ENCODE measurements at regions not wholly inside any gene's neighbourhood (a gene's known extent, or its start where the extent isn't known, plus 50 kb on each side); places are given as distances from the start of the nearest gene placed in this dataset.

- TF ChIP-seq SPI1 (IDR thresholded peaks at IDR 0.05; ENCODE audit: borderline replicate concordance, low read depth) (no peak), POLR2AphosphoS5 (IDR thresholded peaks at IDR 0.05; ENCODE audit: low read depth) (no peak), GABPA (IDR thresholded peaks at IDR 0.05; ENCODE audit: low read depth) (no peak), CTCF (IDR thresholded peaks at IDR 0.05; ENCODE audit: insufficient read depth, low read length) (no peak)
- TF ChIP-seq, protein P1, sequence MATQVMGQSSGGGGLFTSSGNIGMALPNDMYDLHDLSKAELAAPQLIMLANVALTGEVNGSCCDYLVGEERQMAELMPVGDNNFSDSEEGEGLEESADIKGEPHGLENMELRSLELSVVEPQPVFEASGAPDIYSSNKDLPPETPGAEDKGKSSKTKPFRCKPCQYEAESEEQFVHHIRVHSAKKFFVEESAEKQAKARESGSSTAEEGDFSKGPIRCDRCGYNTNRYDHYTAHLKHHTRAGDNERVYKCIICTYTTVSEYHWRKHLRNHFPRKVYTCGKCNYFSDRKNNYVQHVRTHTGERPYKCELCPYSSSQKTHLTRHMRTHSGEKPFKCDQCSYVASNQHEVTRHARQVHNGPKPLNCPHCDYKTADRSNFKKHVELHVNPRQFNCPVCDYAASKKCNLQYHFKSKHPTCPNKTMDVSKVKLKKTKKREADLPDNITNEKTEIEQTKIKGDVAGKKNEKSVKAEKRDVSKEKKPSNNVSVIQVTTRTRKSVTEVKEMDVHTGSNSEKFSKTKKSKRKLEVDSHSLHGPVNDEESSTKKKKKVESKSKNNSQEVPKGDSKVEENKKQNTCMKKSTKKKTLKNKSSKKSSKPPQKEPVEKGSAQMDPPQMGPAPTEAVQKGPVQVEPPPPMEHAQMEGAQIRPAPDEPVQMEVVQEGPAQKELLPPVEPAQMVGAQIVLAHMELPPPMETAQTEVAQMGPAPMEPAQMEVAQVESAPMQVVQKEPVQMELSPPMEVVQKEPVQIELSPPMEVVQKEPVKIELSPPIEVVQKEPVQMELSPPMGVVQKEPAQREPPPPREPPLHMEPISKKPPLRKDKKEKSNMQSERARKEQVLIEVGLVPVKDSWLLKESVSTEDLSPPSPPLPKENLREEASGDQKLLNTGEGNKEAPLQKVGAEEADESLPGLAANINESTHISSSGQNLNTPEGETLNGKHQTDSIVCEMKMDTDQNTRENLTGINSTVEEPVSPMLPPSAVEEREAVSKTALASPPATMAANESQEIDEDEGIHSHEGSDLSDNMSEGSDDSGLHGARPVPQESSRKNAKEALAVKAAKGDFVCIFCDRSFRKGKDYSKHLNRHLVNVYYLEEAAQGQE (IDR thresholded peaks at IDR 0.05; ENCODE audit: insufficient replicate concordance, low read depth), result no peak
- DNase-seq (ENCODE audit: low read depth in 1 of 2, low spot score in 1 of 2), result no peak
- Histone ChIP-seq H3K4me3 (replicated peaks; ENCODE audit: insufficient read depth, low read length) (no peak overlapping the region), H3K27me3 (ENCODE audit: insufficient read depth, poor library complexity, severe bottlenecking) (no peaks in the 10 kb centered on the region), H3K27ac (replicated peaks) (no peak overlapping the region)
These were observed 329.1 kb upstream of the C2CD4B start for GRCh38 chr15:62494197-62494596.

DNA sequence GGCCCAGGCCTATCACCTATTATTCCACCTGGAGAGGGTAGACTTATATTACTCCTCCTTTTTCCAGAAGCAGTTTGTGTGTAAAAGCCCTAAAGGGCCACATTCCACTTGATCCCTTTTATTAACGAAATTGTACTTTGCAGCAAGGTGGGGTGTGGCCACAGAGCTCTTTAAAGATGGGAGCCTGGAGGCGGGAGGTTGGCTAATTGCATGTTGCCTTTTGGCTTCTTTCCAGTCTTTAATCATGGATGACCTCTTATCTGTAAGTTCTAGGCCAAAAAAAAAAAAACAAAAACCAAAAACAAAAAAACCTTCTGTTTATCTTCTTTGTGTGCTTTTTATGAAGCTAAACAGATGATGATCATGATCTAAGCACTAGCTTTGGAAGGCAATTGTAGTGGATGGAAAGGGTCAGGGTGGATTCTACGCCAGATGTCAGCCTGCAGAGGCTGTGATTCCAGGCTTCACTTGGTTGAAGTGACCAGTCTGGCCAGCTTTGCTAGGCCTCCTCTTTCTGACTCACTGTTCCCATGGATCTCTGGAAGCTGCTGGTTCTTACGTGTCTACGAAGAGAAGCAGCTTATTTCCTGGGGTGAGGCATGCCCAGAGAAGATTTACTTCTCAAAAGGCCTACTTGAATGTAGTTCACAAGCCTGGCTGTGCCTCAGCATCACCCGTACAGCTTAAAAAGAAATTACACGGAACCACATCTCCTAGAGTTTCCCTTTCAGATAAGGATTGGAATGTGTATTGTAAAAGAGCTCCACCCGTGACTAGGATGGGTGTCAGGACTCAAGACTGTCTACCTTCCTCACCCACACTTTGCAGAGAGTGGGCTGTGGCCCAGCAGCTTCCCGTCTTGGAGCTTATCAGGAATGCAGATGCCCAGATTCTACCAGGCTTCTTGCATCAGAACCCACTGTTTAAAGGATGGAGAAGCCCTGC, 330.9 kb upstream of the C2CD4B start:
- TF ChIP-seq POLR2AphosphoS5 (IDR thresholded peaks at IDR 0.05; ENCODE audit: low read depth), result no peak
- TF ChIP-seq, protein P1 (IDR thresholded peaks at IDR 0.05; ENCODE audit: insufficient replicate concordance, low read depth), result no peak
- TF ChIP-seq SPI1 (IDR thresholded peaks at IDR 0.05; ENCODE audit: borderline replicate concordance, low read depth), result no peak
- no peak for TF ChIP-seq CTCF (IDR thresholded peaks at IDR 0.05; ENCODE audit: insufficient read depth, low read length)
- TF ChIP-seq GABPA (IDR thresholded peaks at IDR 0.05; ENCODE audit: low read depth), result no peak
- Histone ChIP-seq H3K27me3 (ENCODE audit: insufficient read depth, poor library complexity, severe bottlenecking) (no peaks in the 10 kb centered on the region), H3K4me3 (replicated peaks; ENCODE audit: insufficient read depth, low read length) (no peak overlapping the region), H3K27ac (replicated peaks) (no peak overlapping the region)
- no peak for DNase-seq (ENCODE audit: low read depth in 1 of 2, low spot score in 1 of 2)

DNA sequence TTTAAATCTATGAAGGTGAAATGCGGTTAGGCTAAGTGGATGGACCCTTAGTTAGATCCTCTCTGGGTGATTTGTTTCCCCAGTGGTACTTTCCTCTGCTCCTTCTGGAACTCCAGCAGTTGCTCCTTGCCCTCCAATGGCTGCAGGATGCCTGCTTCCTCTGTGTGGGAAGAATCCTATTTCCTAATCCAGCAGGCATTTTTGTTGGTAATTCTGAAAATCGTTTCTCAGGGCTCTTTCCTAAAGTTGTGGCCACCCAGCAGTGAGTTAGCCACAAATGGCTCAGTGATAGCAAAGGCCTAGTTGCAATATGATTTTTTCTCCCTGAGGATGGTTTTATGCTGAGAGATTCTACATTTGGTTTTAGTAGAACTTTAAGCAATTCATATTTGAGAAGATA, 332.3 kb upstream of the C2CD4B start:
- H3K27me3 ChIP-seq (ENCODE audit: insufficient read depth, poor library complexity, severe bottlenecking), result no peaks in the 10 kb centered on the region
- no peak overlapping the region for H3K4me3 ChIP-seq (replicated peaks; ENCODE audit: insufficient read depth, low read length)
- DNase-seq (ENCODE audit: low read depth in 1 of 2, low spot score in 1 of 2), result no peak
- H3K27ac ChIP-seq (replicated peaks), result no peak overlapping the region
- no peak for TF ChIP-seq CTCF (IDR thresholded peaks at IDR 0.05; ENCODE audit: insufficient read depth, low read length)
